HUES64 (cell line): ENCODE measurements at regions not wholly inside any gene's neighbourhood (a gene's known extent, or its start where the extent isn't known, plus 50 kb on each side); places are given as distances from the start of the nearest gene placed in this dataset.

Source experiments
- H3K27ac ChIP-seq: 2 replicates; pipeline ENCODE4 v1.7.0; 2013; ENCODE audit warnings: low read depth, low read length, inconsistent platforms
- H3K27me3 ChIP-seq: 2 replicates; pipeline ENCODE4 v1.6.1; 2013; ENCODE audit warnings: mild to moderate bottlenecking, low read length; ENCODE audit not compliant: insufficient read depth
- H3K36me3 ChIP-seq: 2 replicates; pipeline ENCODE4 v1.6.1; 2013; ENCODE audit warnings: mild to moderate bottlenecking, low read length; ENCODE audit not compliant: insufficient read depth
- H3K4me1 ChIP-seq: 2 replicates; pipeline ENCODE4 v1.6.1; 2013; ENCODE audit warnings: mild to moderate bottlenecking, low read length, moderate library complexity; ENCODE audit not compliant: insufficient read depth
- H3K4me3 ChIP-seq: 2 replicates; pipeline ENCODE4 v1.5.1; 2013; ENCODE audit warnings: mild to moderate bottlenecking, low read length, moderate library complexity
- H3K9ac ChIP-seq: 2 replicates; pipeline ENCODE4 v1.6.1; 2013; ENCODE audit warnings: mild to moderate bottlenecking, low read depth, low read length
- H3K9me3 ChIP-seq: 2 replicates; pipeline ENCODE4 v1.6.1; 2013; ENCODE audit warnings: low read depth, low read length; ENCODE audit not compliant: insufficient read depth
- WGBS: fragments of 150-250, 120-280 bp; methylation state at CpG from one replicate; pipeline ENCODE4 v1.1.7; 2013; ENCODE audit warnings: missing lambda C conversion rate; 5-methylcytosine and 5-hydroxymethylcytosine counted together

DNA sequence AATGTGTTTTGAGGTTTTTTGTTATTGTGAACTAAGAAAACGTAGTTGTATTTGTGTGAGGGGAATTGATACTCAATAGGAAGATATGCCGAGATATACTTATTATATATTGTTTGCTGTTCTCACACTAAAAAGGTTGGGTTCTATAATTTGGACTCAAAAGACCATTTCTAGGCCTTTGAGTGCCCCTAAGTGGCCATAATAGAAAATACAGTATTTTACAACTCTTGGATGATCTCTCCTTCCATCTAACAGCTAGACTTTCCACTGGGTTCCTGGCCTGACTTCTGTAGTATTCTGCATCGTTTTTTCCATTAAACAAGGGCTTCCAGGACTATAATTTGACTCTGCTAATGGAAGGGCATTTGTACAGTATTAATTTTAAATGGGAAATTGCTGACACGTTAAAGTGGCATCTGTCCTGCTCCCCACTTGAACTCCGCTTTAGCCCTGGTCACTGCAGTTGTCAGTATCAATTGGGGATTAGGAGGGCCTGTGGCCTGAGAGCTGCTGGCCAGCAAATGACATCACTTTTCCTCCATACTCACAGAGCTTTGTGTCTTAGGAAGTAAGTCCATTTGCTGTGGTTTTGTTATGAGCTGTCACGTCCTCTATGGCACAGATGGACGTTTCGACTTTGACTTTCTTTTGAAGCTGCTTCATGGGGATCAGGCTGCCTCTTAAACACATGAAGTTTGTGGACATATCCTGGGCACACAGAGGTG is 176.9 kb downstream of the SLIT2 start:
- WGBS = 82% methylated on average over 7 of the region's 8 CpGs
- no peaks in the 10 kb centered on the region for H3K27me3 ChIP-seq
- no peaks in the 10 kb centered on the region for H3K36me3 ChIP-seq
- no peak overlapping the region for H3K4me3 ChIP-seq
- H3K4me1 ChIP-seq = peaks cover 27% of the 10 kb centered on the region; the same call in 1 of the 2 replicates
- no peak overlapping the region for H3K9ac ChIP-seq
- no peak overlapping the region for H3K27ac ChIP-seq
- H3K9me3 ChIP-seq = no peaks in the 10 kb centered on the region

DNA sequence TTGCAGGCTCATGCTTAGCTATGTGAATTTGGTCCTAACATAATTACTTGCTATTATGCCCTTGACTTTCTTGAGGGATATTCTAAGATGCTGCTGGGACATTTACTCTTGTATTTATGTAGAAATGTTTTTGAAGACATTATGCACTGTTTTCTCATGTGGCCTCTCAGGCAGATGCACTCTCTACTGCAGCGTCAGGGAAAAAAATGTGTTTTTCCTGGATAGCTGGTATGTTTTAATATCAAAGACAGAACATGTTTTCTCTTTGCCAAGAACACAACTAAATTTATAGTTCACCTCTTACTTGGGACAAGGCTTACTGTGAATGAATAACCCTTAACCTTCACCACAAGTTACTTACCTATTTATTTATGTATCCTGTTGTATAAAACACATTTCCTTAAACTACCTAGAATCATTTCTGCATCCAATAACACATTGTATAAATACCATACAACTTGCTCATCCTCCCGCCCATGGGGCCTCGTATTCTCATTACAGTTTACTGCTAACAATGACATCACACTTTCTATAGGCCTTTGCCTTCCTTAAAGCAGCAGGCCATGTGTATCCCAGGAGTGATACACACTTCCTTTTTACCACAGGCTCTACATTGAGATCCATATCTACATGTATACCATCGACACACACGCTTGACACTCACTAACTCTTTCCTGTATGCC is 178.7 kb downstream of the SLIT2 start:
- Histone ChIP-seq H3K9ac (no peak overlapping the region), H3K4me1 (peaks cover 27% of the 10 kb centered on the region; the same call in 1 of the 2 replicates), H3K36me3 (no peaks in the 10 kb centered on the region), H3K27me3 (no peaks in the 10 kb centered on the region), H3K4me3 (no peak overlapping the region), H3K27ac (no peak overlapping the region), H3K9me3 (no peaks in the 10 kb centered on the region)
- 85% methylated on average over 5 of the region's 5 CpGs for WGBS

DNA sequence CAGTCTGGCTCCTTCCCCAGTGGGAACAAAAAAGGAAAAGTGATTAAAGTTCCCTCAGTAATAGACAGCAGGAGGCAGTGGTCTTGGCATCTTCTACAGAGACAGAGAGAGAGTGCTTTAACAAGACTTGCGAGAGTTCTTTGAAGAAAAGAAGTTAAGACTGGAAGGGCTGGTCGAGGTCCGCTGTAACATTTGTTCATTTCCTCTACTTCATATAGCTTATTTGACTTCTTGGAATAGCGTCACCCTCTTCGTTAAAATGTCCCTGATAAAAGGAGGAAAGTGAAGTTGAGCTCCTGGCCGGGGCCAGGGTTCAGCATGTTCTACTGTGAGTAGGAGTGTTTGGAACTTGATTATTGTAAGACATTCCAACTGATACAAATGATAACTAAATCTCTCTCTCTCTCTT is 179.8 kb downstream of the SLIT2 start:
- H3K27ac ChIP-seq = no peak overlapping the region; the same call in 1 of the 2 replicates
- no peaks in the 10 kb centered on the region for H3K36me3 ChIP-seq
- H3K9me3 ChIP-seq = no peaks in the 10 kb centered on the region
- peaks cover 27% of the 10 kb centered on the region; the same call in 1 of the 2 replicates for H3K4me1 ChIP-seq
- no peak overlapping the region for H3K4me3 ChIP-seq
- 90% methylated on average over 6 of the region's 6 CpGs for WGBS
- peak overlapping the region; percentile 1; the same call in 1 of the 2 replicates for H3K9ac ChIP-seq
- H3K27me3 ChIP-seq = no peaks in the 10 kb centered on the region

DNA sequence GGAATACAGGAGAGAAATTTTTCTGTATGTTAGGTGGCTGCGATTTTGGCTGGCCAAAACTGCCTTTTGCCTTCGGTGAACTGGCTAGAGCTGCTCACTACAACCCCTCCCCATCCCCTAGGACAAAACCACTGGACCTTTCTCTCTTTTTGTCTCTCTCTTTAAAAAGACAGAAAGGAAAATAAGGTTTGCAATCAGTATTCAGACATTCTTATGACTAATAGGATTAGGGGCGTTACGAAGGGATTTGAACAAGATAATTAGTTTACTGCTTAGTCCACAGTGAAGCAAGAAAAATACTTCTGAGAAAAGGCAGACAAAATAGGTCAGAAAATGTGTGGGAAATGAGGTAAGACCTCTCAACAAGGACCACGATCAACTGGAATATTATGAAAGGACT is 180.4 kb downstream of the SLIT2 start:
- H3K9me3 ChIP-seq = no peaks in the 10 kb centered on the region
- no peaks in the 10 kb centered on the region for H3K27me3 ChIP-seq
- H3K36me3 ChIP-seq = no peaks in the 10 kb centered on the region
- no peak overlapping the region for H3K4me3 ChIP-seq
- H3K4me1 ChIP-seq = peaks cover 27% of the 10 kb centered on the region; the same call in 1 of the 2 replicates
- WGBS = 91% methylated on average over 3 of the region's 5 CpGs
- H3K27ac ChIP-seq = no peak overlapping the region; the same call in 1 of the 2 replicates
- peak overlapping the region; percentile 1; the same call in 1 of the 2 replicates for H3K9ac ChIP-seq

DNA sequence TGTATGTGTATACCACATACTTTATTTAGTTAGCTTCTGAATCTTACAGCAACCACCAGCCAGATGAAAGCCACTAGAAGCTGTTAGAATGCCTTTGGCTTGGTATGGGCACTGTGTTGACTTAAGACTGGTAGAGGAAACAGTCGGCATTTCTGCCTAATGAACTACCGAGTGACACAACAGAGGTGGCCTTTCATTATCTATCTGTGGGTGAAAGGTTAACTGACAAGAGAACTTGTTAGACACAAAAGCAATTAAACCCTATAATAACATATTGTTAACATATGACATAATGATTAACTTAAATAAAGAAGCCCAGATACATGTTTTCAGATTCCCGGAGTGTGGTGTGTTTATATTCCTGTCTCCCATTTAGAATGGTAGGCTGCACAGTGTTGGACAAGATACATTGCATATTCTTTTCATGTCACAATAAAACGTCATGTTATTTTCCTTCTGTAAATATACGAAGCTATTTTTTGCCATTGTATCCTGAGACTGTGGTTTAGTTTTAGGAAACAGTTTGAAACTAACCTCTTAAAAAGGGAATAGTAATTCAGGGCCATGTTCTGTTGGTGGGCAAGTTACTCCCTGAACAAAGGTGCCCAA is 181.5 kb downstream of the SLIT2 start:
- Histone ChIP-seq H3K27me3 (no peaks in the 10 kb centered on the region), H3K36me3 (no peaks in the 10 kb centered on the region), H3K9ac (no peak overlapping the region), H3K27ac (0 out of 2 replicates have a peak overlapping the region, but pooled peaks have one; percentile 14), H3K4me3 (no peak overlapping the region), H3K9me3 (no peaks in the 10 kb centered on the region), H3K4me1 (peaks cover 27% of the 10 kb centered on the region; the same call in 1 of the 2 replicates)
- 99% methylated on average over 5 of the region's 5 CpGs for WGBS

DNA sequence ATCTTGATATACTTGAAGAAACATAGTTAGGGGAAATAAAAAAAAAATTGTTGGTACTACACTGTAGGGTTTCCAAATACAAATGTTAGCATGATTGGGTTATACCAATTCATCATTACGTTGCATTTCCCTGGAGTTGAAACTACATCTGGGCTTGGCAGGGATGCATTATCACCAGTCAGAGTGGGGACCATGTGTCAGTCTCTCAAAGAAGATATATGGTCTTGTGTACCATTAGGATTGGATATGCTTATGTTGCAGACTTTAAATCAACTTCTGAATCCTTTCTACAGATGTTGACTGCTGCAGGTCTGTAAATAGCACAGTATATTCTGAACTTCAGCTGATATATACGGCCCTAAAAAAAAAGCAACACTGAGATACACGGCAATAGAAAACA is 188.5 kb downstream of the SLIT2 start:
- Histone ChIP-seq H3K36me3 (no peaks in the 10 kb centered on the region), H3K4me1 (no peaks in the 10 kb centered on the region), H3K4me3 (no peak overlapping the region), H3K27ac (no peak overlapping the region), H3K9me3 (no peaks in the 10 kb centered on the region), H3K9ac (no peak overlapping the region), H3K27me3 (no peaks in the 10 kb centered on the region)
- WGBS = 97% methylated on average over 3 of the region's 3 CpGs

DNA sequence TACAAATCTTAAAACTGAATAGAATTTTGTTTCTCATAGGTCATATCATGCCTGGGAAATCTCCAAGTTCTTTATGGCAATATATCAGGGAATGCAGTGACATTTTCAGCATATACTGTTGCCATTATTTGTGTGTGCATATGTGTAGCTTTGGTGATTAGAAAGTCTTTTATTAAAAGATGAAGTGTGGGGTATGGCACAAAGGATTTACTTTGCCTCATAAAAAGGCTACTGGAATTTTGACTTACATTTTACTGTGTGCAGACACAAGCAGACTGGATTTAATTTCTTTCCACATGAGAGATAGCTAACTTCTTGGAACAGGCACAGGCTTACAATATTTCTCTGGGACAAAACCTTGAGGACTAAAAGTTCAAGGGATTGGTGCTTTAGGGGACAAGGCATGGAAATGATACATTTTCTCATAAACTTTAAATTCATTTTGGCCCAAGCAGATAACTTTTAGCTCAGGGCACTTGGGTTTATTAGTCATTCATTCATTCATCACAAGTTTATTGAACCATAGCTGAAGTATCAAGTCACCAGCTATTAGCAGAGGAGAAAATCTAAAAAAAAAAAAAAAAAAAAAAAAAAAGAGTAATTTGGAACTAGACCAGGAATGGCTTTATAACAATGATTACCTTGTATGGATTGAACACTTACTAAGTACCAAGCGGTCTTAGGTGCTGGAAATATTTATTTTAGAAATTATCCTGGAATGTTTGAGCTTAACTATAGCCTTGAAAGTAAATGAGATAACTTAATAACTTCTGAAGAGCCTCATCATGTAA is 191.5 kb downstream of the SLIT2 start:
- no peak overlapping the region for H3K27ac ChIP-seq
- no peak overlapping the region for H3K4me3 ChIP-seq
- H3K9ac ChIP-seq = no peak overlapping the region
- no peaks in the 10 kb centered on the region for H3K27me3 ChIP-seq
- H3K4me1 ChIP-seq = no peaks in the 10 kb centered on the region
- no peaks in the 10 kb centered on the region for H3K36me3 ChIP-seq
- H3K9me3 ChIP-seq = no peaks in the 10 kb centered on the region
- WGBS = no CpG with 5 or more reads among the region's 1 CpG

DNA sequence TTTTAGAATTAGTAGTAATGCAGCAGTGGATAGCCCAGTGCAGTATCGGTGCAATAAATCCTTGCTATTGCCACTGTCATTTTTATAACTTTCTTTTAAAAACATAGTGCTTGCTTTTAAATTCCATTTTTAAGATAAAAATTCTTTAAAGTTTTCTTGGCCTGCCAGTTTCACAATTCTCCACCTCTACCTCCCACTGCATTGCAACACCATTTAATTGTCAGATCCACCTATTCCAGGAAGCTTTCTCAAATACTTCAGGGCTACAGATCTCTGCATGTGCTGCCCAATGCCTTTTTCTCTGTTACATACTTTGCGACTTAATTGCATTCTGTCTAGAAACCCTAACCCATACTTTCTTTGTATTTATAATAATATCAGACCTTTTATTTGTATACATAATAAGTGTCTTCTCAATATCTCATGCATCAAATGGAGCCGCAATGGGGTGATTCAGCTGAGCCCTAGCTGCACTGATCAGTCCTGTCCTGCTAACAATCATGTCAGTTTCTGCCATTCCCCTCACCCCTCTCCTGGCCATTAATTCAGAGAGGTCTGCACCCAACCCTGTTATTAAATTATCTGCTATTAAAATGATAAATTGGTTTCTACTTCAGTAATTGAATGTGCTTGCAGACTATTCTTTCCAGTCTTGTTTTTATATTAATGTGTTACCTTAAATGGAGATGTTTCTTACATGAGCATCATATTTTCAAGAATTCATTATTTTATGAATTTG is 193.1 kb downstream of the SLIT2 start:
- Histone ChIP-seq H3K4me1 (no peaks in the 10 kb centered on the region), H3K36me3 (no peaks in the 10 kb centered on the region), H3K9ac (no peak overlapping the region), H3K9me3 (no peaks in the 10 kb centered on the region), H3K27ac (no peak overlapping the region), H3K27me3 (no peaks in the 10 kb centered on the region), H3K4me3 (no peak overlapping the region)
- 98% methylated on average over 2 of the region's 3 CpGs for WGBS

DNA sequence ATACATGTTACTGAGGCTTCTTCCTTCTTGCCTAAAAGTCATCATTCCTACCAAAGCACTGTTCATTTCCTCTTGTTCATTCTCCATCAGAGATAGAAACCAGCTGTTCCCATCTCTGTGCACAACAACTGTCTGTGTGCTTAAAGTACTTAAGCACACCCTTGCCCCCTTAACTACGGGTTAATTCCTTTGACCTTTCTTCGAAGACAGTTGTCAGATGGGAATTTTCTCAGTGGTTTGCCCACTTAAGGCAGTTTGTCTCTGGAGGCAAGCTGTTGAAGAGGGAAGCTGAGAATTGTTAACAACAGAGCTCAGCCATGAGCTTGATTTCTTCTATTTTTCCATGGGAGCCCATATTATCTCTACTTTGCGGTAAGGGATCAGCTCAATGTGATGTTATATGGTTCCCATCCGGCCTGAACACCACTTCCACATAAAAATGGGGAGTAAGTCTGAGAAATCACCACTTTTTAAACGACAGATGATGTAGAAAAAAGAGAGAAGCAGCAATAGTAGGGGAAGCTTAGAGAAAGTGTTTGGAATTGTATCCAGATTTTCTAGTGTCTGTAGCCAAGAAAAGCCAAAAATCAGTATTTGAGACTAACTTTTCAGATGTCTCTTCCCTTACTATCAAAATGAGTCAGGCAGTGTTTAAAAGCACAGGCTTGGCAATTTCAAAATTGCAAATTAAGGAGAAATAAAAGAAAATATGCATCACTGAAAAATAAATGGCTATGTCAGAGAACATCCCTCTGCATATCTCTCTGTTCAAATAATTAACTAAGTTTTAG is 194.4 kb downstream of the SLIT2 start:
- H3K4me1 ChIP-seq = no peaks in the 10 kb centered on the region
- no peak overlapping the region for H3K4me3 ChIP-seq
- H3K9ac ChIP-seq = no peak overlapping the region
- H3K27me3 ChIP-seq = no peaks in the 10 kb centered on the region
- H3K9me3 ChIP-seq = no peaks in the 10 kb centered on the region
- H3K36me3 ChIP-seq = no peaks in the 10 kb centered on the region
- no peak overlapping the region for H3K27ac ChIP-seq
- 90% methylated on average over 4 of the region's 5 CpGs for WGBS

DNA sequence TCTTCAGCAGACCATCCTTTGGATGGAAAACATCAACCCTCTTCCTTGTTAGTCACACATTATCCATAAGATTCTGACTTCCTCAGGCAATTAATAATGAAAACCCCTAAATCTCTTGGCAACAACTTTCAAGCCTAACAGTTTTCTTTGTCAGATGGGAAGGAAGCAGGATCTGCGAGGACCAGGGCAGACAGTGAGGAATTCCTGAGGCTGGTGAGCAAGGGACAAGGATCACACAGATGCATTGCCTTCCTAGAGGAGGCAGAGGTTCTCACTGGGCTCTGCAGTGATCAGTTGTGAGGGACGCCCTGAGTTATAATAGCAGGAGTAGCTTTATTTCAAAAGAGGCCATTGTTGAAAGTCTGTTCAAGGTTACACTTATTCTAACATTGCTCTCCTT is 195.4 kb downstream of the SLIT2 start:
- Histone ChIP-seq H3K4me3 (no peak overlapping the region), H3K36me3 (no peaks in the 10 kb centered on the region), H3K4me1 (no peaks in the 10 kb centered on the region), H3K9ac (no peak overlapping the region), H3K27ac (no peak overlapping the region), H3K27me3 (no peaks in the 10 kb centered on the region), H3K9me3 (no peaks in the 10 kb centered on the region)
- 94% methylated on average over 2 of the region's 2 CpGs for WGBS
